ENCODE measurements at regions not wholly inside any gene's neighbourhood (a gene's known extent, or its start where the extent isn't known, plus 50 kb on each side); places are given as distances from the start of the nearest gene placed in this dataset.
"Not testable (repeated sequence)": the region's sequence is repeated elsewhere in the genome, so short reads cannot be mapped to it uniquely, and the experiment has no call there.

DNA sequence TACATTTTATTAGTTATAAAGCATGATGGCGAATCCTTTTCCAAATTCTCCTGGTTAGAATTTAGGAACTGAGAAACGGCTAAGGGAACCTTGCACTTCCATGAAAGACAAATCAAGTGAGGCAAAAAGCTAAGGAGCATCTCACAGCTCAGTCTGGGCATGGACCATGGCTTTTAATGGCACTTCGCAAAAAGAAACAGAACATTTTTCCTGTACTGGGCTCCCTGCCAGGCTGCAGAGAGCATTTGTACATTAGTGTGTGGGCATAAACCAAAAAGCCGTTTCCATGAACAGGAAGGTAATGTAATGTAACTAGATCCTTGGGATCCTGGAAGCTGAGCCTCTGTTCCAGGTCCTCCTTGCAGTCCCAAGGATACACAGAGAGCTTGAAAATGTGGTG is 354.2 kb downstream of the MRPS30 start:
- H3K36me3 ChIP-seq (ENCODE audit: control insufficient read depth, insufficient read depth, low read length): no peaks in the 10 kb centered on the region
- H3K4me3 ChIP-seq (ENCODE audit: low read depth, low read length): no peak overlapping the region
- no peaks in the 10 kb centered on the region for H3K27me3 ChIP-seq (ENCODE audit: control insufficient read depth, insufficient read depth, low read length)
- no peaks in the 10 kb centered on the region for H3K4me1 ChIP-seq (ENCODE audit: control insufficient read depth, insufficient read depth, low read length)
- H3K9me3 ChIP-seq (ENCODE audit: control insufficient read depth, insufficient read depth, low read length): no peaks in the 10 kb centered on the region
- no peak overlapping the region for H3K9ac ChIP-seq (ENCODE audit: low read depth, low read length)

DNA sequence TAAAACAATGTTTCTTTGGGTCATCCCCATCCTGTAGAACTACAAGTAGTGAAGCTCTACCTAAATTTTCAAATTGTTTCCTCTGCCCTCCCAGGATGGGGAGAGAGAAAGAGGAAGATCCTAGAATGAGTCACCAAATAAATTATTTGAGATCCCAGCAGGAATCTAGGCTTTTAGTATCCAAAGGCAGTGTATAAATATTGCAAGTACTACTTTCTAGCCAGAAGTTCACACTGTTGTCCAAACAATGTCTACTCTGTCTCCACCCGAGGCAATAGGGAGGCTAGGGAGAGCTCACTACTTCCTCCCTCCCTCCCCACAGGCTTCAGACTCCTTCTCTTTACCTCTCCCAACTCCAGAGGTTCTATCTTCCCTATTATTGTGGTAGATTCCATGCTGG is 362.8 kb downstream of the MRPS30 start:
- Histone ChIP-seq H3K36me3 (ENCODE audit: control insufficient read depth, insufficient read depth, low read length) (no peaks in the 10 kb centered on the region), H3K9ac (ENCODE audit: low read depth, low read length) (no peak overlapping the region), H3K9me3 (ENCODE audit: control insufficient read depth, insufficient read depth, low read length) (no peaks in the 10 kb centered on the region), H3K27me3 (ENCODE audit: control insufficient read depth, insufficient read depth, low read length) (no peaks in the 10 kb centered on the region), H3K4me1 (ENCODE audit: control insufficient read depth, insufficient read depth, low read length) (no peaks in the 10 kb centered on the region), H3K4me3 (ENCODE audit: low read depth, low read length) (no peak overlapping the region)

DNA sequence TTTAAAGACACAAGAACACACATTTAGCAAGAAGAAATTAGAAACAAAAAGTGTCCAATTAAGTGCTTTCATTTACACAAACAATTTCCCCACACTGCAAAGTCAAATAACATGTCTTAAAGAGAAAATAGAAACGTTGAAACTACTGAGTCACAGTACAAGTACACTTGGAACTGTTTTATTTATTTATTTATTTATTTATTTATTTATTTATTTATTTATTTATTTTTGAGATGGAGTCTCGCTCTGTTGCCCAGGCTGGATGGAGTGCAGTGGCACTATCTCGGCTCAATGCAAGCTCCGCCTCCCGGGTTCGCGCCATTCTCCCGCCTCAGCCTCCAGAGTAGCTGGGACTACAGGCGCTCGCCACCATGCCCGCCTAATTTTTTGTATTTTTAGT is 363.9 kb downstream of the MRPS30 start:
- H3K27me3 ChIP-seq (ENCODE audit: control insufficient read depth, insufficient read depth, low read length); H3K9ac ChIP-seq (ENCODE audit: low read depth, low read length); H3K36me3 ChIP-seq (ENCODE audit: control insufficient read depth, insufficient read depth, low read length); H3K4me1 ChIP-seq (ENCODE audit: control insufficient read depth, insufficient read depth, low read length); H3K4me3 ChIP-seq (ENCODE audit: low read depth, low read length); H3K9me3 ChIP-seq (ENCODE audit: control insufficient read depth, insufficient read depth, low read length): not testable (repeated sequence)

DNA sequence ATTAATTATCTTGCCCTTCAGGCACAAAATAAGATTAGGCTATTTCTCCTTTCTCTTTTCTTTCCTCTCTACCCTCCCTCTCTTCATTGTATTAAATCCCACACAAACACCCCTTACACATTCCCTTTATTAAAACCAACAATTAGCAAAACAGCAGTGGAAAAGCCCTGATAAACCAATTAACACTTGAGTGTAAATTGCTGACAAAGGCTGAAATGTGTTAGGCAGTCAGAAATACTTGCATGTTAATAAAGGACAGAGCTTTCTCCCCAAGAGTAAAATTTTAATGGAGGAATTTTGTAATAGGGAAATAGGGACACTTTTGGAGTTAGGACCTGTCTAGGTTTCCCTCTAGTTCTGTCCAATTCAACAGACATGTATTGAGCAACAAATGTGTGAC is 370.9 kb downstream of the MRPS30 start:
- no peak overlapping the region for H3K9ac ChIP-seq (ENCODE audit: low read depth, low read length)
- H3K4me3 ChIP-seq (ENCODE audit: low read depth, low read length): no peak overlapping the region
- H3K36me3 ChIP-seq (ENCODE audit: control insufficient read depth, insufficient read depth, low read length): no peaks in the 10 kb centered on the region
- H3K27me3 ChIP-seq (ENCODE audit: control insufficient read depth, insufficient read depth, low read length): no peaks in the 10 kb centered on the region
- no peaks in the 10 kb centered on the region for H3K9me3 ChIP-seq (ENCODE audit: control insufficient read depth, insufficient read depth, low read length)
- peaks cover 6% of the 10 kb centered on the region for H3K4me1 ChIP-seq (ENCODE audit: control insufficient read depth, insufficient read depth, low read length)

DNA sequence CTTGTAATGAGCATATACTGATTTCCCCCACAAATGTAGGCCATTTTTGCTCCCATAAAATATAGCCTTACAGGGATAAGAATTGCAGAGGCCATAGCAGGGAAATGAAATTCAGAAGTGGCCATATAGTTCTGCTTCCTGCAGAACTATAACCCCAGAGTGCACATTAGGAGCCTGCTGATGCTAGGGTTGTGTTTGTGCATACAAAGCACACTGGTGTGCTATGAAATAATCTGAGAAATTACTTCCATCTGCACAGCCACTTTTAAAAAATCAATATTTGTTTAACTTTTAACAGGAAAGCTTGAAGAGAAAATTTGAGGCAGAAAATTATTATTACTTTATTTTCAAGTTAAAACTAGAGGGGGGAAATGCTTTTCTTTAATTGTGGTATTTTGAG is 380.3 kb downstream of the MRPS30 start:
- Histone ChIP-seq H3K4me3 (ENCODE audit: low read depth, low read length) (no peak overlapping the region), H3K9ac (ENCODE audit: low read depth, low read length) (no peak overlapping the region), H3K9me3 (ENCODE audit: control insufficient read depth, insufficient read depth, low read length) (no peaks in the 10 kb centered on the region), H3K36me3 (ENCODE audit: control insufficient read depth, insufficient read depth, low read length) (no peaks in the 10 kb centered on the region), H3K4me1 (ENCODE audit: control insufficient read depth, insufficient read depth, low read length) (no peaks in the 10 kb centered on the region), H3K27me3 (ENCODE audit: control insufficient read depth, insufficient read depth, low read length) (no peaks in the 10 kb centered on the region)

DNA sequence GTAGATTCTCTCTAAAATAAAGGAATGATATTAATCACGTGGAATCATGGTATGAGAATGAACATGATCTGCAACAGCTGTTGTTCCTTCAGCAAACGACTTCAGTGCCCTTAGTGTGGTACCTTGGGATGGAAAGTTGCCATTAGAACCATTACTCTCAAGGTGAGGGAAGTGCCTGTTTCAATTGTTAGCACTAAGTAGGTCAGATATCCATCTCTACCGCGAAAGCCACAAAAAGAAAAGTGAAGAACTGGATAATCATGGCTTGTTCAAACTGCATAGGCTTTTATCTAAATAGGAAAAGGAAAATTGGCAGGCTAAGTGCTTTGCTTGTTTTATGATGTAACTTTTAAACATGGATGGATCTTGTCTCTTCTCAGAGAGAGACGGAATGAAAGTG is 380.7 kb downstream of the MRPS30 start:
- no peaks in the 10 kb centered on the region for H3K4me1 ChIP-seq (ENCODE audit: control insufficient read depth, insufficient read depth, low read length)
- no peaks in the 10 kb centered on the region for H3K9me3 ChIP-seq (ENCODE audit: control insufficient read depth, insufficient read depth, low read length)
- H3K36me3 ChIP-seq (ENCODE audit: control insufficient read depth, insufficient read depth, low read length): no peaks in the 10 kb centered on the region
- no peaks in the 10 kb centered on the region for H3K27me3 ChIP-seq (ENCODE audit: control insufficient read depth, insufficient read depth, low read length)
- no peak overlapping the region for H3K9ac ChIP-seq (ENCODE audit: low read depth, low read length)
- no peak overlapping the region for H3K4me3 ChIP-seq (ENCODE audit: low read depth, low read length)

DNA sequence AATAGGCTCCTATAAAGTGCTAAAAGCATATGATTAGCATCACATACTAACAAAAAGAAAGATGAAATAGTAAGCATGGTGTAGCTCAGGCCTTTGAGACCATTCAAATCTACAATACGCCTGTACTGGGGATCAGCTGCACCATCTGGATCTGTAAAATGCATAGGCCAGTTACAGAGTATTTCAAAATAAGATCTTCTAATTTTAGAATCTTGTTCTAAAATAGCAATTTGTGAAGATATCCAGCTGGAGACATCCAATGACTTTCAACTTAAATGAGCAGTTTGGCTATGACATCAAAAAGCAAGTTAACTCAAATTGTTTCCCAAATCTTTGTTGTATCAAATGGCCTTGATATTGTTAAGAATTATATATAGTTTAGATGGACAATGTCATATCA is 386.3 kb downstream of the MRPS30 start:
- H3K9me3 ChIP-seq (ENCODE audit: control insufficient read depth, insufficient read depth, low read length): no peaks in the 10 kb centered on the region
- no peaks in the 10 kb centered on the region for H3K4me1 ChIP-seq (ENCODE audit: control insufficient read depth, insufficient read depth, low read length)
- H3K36me3 ChIP-seq (ENCODE audit: control insufficient read depth, insufficient read depth, low read length): no peaks in the 10 kb centered on the region
- H3K9ac ChIP-seq (ENCODE audit: low read depth, low read length): no peak overlapping the region
- no peaks in the 10 kb centered on the region for H3K27me3 ChIP-seq (ENCODE audit: control insufficient read depth, insufficient read depth, low read length)
- H3K4me3 ChIP-seq (ENCODE audit: low read depth, low read length): no peak overlapping the region
